GM12872 (cell line): ENCODE measurements at regions not wholly inside any gene's neighbourhood (a gene's known extent, or its start where the extent isn't known, plus 50 kb on each side); places are given as distances from the start of the nearest gene placed in this dataset.

ENCODE experiments used
- TF ChIP-seq, protein P1 (sequence below): IDR thresholded peaks from 3 replicates; pipeline ENCODE4 v1.5.1; 2011; ENCODE audit warnings: low read depth, mild to moderate bottlenecking, low read length, moderate library complexity; ENCODE audit not compliant: insufficient read depth

- TF ChIP-seq, protein P1, sequence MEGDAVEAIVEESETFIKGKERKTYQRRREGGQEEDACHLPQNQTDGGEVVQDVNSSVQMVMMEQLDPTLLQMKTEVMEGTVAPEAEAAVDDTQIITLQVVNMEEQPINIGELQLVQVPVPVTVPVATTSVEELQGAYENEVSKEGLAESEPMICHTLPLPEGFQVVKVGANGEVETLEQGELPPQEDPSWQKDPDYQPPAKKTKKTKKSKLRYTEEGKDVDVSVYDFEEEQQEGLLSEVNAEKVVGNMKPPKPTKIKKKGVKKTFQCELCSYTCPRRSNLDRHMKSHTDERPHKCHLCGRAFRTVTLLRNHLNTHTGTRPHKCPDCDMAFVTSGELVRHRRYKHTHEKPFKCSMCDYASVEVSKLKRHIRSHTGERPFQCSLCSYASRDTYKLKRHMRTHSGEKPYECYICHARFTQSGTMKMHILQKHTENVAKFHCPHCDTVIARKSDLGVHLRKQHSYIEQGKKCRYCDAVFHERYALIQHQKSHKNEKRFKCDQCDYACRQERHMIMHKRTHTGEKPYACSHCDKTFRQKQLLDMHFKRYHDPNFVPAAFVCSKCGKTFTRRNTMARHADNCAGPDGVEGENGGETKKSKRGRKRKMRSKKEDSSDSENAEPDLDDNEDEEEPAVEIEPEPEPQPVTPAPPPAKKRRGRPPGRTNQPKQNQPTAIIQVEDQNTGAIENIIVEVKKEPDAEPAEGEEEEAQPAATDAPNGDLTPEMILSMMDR: no peak
These were observed 241.2 kb downstream of the KBTBD8 start for GRCh38 chr3:67239353-67239752.

DNA sequence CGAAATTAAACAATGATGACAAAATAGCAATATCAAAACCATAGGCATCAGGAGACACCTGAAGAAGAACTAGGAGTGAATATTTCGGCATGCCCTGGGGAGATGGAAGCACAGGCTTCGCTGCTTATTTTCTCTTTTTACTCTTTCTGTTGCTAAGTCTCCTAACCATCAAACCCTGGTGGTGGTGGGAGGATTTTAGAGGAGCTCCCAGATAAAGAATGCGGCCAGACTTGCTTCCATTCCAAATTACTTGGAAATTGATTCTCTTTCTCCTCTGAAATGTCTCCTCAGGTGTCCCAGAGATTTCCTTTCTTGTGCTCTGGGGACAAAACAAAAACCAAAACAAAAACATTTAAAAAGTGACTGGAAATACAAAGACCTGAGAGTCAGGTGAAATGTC, 243.0 kb downstream of the KBTBD8 start:
- TF ChIP-seq, protein P1: no peak

- TF ChIP-seq, protein P1: no peak
These were observed 246.0 kb downstream of the KBTBD8 start for GRCh38 chr3:67244130-67244529.

DNA sequence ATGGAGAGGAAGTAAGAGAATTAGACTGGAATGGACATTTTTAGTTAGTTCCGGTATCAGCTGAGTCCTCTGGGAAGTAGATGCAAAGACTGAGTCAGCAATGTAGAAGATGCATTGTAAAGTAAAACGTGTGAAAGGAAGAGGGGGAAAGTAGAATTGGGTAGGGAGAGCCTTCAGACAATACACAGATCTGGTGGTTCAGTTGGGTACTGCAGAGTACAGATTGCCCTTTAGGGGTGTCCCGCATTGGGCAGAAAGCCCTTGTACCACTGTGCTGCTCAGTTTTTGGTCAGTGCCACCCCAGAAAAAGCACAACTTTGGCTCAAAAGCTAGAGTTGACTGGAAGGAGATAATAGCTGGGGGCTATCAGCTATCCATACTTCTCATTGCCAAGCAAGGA, 247.4 kb downstream of the KBTBD8 start:
- TF ChIP-seq, protein P1: peak; percentile 18; the same call in 1 of the 3 replicates

GRCh38 chr3:67248726-67249125, 250.6 kb downstream of the KBTBD8 start:
- TF ChIP-seq, protein P1: no peak

GRCh38 chr3:67278015-67278618, 280.0 kb downstream of the KBTBD8 start:
- TF ChIP-seq, protein P1: no peak

DNA sequence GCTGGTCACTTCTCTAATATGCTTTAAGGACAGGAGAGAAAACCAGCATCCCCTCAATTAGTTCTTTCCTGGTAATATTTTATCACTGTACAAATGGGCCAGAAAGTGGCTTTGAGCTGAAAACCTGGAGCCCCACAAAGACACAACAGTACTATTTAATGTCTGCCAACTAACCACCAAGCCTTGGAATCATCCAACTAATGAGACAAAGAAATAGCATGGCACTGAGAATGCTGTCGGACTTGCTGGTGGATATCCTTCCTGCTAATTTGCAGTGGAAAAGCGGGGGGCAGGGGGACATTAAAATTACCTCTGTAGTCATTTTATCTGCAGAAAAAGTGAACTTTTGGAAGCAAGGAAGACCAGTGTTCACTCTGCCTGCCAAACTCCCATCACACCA, 288.5 kb downstream of the KBTBD8 start:
- TF ChIP-seq, protein P1: no peak
